ENCODE measurements at regions not wholly inside any gene's neighbourhood (a gene's known extent, or its start where the extent isn't known, plus 50 kb on each side); places are given as distances from the start of the nearest gene placed in this dataset.

DNA sequence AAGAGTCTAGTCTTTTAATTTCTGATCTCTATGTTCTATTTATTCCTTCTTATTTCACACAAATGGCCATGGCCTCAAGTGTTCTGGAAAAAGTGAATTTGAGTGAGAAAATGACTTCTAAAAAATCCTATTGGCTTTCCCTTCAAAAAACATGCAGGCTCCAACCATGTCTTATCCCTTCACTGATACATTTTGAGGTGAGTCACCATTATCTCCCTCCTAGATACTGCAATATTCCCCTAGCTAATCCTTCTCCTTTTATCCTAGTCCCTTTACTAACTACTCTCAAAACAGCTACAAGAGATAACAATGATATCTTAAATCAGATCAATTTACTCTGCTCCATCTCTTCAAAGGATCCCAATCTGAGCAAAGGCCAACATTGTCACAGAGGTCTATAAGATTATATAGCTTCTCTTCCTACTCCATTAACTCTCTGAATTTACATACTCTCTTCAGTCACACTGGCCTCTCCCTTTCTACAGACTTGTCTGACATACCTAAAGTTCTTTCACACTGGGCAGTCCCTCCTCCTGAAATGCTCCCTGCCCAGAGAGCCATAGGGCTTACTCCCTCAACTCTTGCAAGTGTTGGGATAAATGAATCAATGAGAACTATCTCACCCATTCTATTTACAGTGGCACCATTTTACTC is 129.2 kb downstream of the TENT5A start:
- no peak for TF ChIP-seq TAF1 (IDR thresholded peaks at IDR 0.05; ENCODE audit: borderline replicate concordance, insufficient read depth, low read length)
- TF ChIP-seq, protein P1, sequence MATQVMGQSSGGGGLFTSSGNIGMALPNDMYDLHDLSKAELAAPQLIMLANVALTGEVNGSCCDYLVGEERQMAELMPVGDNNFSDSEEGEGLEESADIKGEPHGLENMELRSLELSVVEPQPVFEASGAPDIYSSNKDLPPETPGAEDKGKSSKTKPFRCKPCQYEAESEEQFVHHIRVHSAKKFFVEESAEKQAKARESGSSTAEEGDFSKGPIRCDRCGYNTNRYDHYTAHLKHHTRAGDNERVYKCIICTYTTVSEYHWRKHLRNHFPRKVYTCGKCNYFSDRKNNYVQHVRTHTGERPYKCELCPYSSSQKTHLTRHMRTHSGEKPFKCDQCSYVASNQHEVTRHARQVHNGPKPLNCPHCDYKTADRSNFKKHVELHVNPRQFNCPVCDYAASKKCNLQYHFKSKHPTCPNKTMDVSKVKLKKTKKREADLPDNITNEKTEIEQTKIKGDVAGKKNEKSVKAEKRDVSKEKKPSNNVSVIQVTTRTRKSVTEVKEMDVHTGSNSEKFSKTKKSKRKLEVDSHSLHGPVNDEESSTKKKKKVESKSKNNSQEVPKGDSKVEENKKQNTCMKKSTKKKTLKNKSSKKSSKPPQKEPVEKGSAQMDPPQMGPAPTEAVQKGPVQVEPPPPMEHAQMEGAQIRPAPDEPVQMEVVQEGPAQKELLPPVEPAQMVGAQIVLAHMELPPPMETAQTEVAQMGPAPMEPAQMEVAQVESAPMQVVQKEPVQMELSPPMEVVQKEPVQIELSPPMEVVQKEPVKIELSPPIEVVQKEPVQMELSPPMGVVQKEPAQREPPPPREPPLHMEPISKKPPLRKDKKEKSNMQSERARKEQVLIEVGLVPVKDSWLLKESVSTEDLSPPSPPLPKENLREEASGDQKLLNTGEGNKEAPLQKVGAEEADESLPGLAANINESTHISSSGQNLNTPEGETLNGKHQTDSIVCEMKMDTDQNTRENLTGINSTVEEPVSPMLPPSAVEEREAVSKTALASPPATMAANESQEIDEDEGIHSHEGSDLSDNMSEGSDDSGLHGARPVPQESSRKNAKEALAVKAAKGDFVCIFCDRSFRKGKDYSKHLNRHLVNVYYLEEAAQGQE (IDR thresholded peaks at IDR 0.05; ENCODE audit: insufficient read depth in 1 of 2, low read depth in 2 of 2, low read length in 2 of 2), result no peak

Data from PFSK-1 (cell line).